ENCODE measurements at regions not wholly inside any gene's neighbourhood (a gene's known extent, or its start where the extent isn't known, plus 50 kb on each side); places are given as distances from the start of the nearest gene placed in this dataset.

GRCh38 chr5:24735284-24735683 is 90.5 kb upstream of the CDH10 start:
- no peak overlapping the region for H2AFZ ChIP-seq (ENCODE audit: low read length)
- CTCF ChIA-PET (ENCODE audit: unreplicated experiment): no interaction called here
- no peaks in the 10 kb centered on the region for H4K20me1 ChIP-seq (ENCODE audit: insufficient read depth, low read length)
- no peaks in the 10 kb centered on the region for H3K9me2 ChIP-seq (ENCODE audit: insufficient read depth, low read length)
- H3K4me2 ChIP-seq (ENCODE audit: low read length): no peak overlapping the region
- H3K79me2 ChIP-seq (ENCODE audit: insufficient read depth, low read depth, low read length): no peaks in the 10 kb centered on the region
- POLR2A ChIA-PET: no interaction called here
- no TSS peak for BruUV-seq (replicated peaks)
- H3K4me1 ChIP-seq (ENCODE audit: insufficient read depth, low read length, poor library complexity, severe bottlenecking): no peaks in the 10 kb centered on the region
- H3K4me3 ChIP-seq (ENCODE audit: low read depth, low read length, poor library complexity, severe bottlenecking): no peak overlapping the region
- no peaks in the 10 kb centered on the region for H3K36me3 ChIP-seq (ENCODE audit: insufficient read depth, low read length)
- intact Hi-C loops (cut with micrococcal nuclease; ENCODE audit: unreplicated experiment): no loop called here
- H3K9me3 ChIP-seq (ENCODE audit: low read length): peaks cover 5% of the 10 kb centered on the region; the same call in 1 of the 2 replicates
- no peak for DNase-seq (ENCODE audit: low spot score)
- no peak overlapping the region for H3K27ac ChIP-seq (ENCODE audit: low read depth, low read length, poor library complexity, severe bottlenecking)
- TF ChIP-seq EZH2phosphoT487 (IDR thresholded peaks at IDR 0.05; ENCODE audit: borderline replicate concordance, low read depth, low read length) (no peak), CTCF (conservative IDR thresholded peaks at IDR 0.05; ENCODE audit: low read length) (no peak)

- POLR2A ChIA-PET: no interaction called here
- CTCF ChIA-PET (ENCODE audit: unreplicated experiment): no interaction called here
- Histone ChIP-seq H3K4me2 (ENCODE audit: low read length) (no peak overlapping the region), H3K9me3 (ENCODE audit: low read length) (peaks cover 5% of the 10 kb centered on the region; the same call in 1 of the 2 replicates), H3K36me3 (ENCODE audit: insufficient read depth, low read length) (no peaks in the 10 kb centered on the region), H3K9me2 (ENCODE audit: insufficient read depth, low read length) (no peaks in the 10 kb centered on the region), H3K79me2 (ENCODE audit: insufficient read depth, low read depth, low read length) (no peaks in the 10 kb centered on the region), H3K27ac (ENCODE audit: low read depth, low read length, poor library complexity, severe bottlenecking) (no peak overlapping the region), H3K4me3 (ENCODE audit: low read depth, low read length, poor library complexity, severe bottlenecking) (no peak overlapping the region), H4K20me1 (ENCODE audit: insufficient read depth, low read length) (no peaks in the 10 kb centered on the region), H3K4me1 (ENCODE audit: insufficient read depth, low read length, poor library complexity, severe bottlenecking) (no peaks in the 10 kb centered on the region), H2AFZ (ENCODE audit: low read length) (no peak overlapping the region)
- TF ChIP-seq EZH2phosphoT487 (IDR thresholded peaks at IDR 0.05; ENCODE audit: borderline replicate concordance, low read depth, low read length) (no peak), CTCF (conservative IDR thresholded peaks at IDR 0.05; ENCODE audit: low read length) (no peak)
- no peak for DNase-seq (ENCODE audit: low spot score)
- intact Hi-C loops (cut with micrococcal nuclease; ENCODE audit: unreplicated experiment): no loop called here
- no TSS peak for BruUV-seq (replicated peaks)
Measured at GRCh38 chr5:24732184-24732583, 87.4 kb upstream of the CDH10 start.

DNA sequence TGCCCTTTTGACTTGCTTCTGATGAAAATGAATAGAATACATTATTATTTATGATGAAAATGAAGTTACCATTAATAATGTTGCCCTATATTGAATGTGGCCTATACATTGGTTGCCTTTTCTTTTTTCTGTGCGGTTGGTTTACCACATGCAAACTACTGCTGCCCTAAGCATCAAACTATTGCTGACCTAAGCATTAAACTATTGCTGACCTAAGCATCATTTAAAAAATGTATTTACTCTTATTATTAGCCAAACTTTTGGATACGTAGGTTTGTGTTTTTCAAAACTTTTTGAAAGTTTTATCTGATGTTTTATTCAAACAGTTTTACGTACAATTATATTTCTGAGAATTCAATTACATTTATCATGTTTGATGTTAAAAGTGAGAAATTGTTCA is 76.0 kb upstream of the CDH10 start:
- intact Hi-C loops (cut with micrococcal nuclease; ENCODE audit: unreplicated experiment): no loop called here
- BruUV-seq (replicated peaks): no TSS peak

More for the DNA sequence above, 76.0 kb upstream of the CDH10 start:
- H3K4me3 ChIP-seq (ENCODE audit: low read depth, low read length, poor library complexity, severe bottlenecking): no peak overlapping the region
- H3K27ac ChIP-seq (ENCODE audit: low read depth, low read length, poor library complexity, severe bottlenecking): no peak overlapping the region
- H3K79me2 ChIP-seq (ENCODE audit: insufficient read depth, low read depth, low read length): no peaks in the 10 kb centered on the region
- no peaks in the 10 kb centered on the region for H4K20me1 ChIP-seq (ENCODE audit: insufficient read depth, low read length)
- TF ChIP-seq CTCF (conservative IDR thresholded peaks at IDR 0.05; ENCODE audit: low read length) (no peak), EZH2phosphoT487 (IDR thresholded peaks at IDR 0.05; ENCODE audit: borderline replicate concordance, low read depth, low read length) (no peak)
- no peak for DNase-seq (ENCODE audit: low spot score)
- H3K4me2 ChIP-seq (ENCODE audit: low read length): no peak overlapping the region
- H3K36me3 ChIP-seq (ENCODE audit: insufficient read depth, low read length): no peaks in the 10 kb centered on the region
- CTCF ChIA-PET (ENCODE audit: unreplicated experiment): no interaction called here
- peaks cover 14% of the 10 kb centered on the region; the same call in 1 of the 2 replicates for H3K9me3 ChIP-seq (ENCODE audit: low read length)
- POLR2A ChIA-PET: no interaction called here
- H2AFZ ChIP-seq (ENCODE audit: low read length): no peak overlapping the region
- no peaks in the 10 kb centered on the region for H3K9me2 ChIP-seq (ENCODE audit: insufficient read depth, low read length)
- H3K4me1 ChIP-seq (ENCODE audit: insufficient read depth, low read length, poor library complexity, severe bottlenecking): no peaks in the 10 kb centered on the region

All from OCI-LY7 (cell line).